Calu3 (cell line): ENCODE measurements at regions not wholly inside any gene's neighbourhood (a gene's known extent, or its start where the extent isn't known, plus 50 kb on each side); places are given as distances from the start of the nearest gene placed in this dataset.
"Not testable (repeated sequence)": the region's sequence is repeated elsewhere in the genome, so short reads cannot be mapped to it uniquely, and the experiment has no call there.

Source experiments
- BruUV-seq: library from RNA; stranded (reverse); fragments of 400-500 nt; replicated peaks from 2 replicates; lab custom pipeline; 2021; lab: Mats Ljungman, UMichigan
- CTCF ChIA-PET: fragments of 300-600 bp; sonication (Branson Sonifier 250); formaldehyde crosslinking; loops from one replicate; lab custom pipeline; 2022; ENCODE audit warnings: antibody characterized with exemption; lab: Charles Lee
- DNase-seq: peaks from one replicate; pipeline ENCODE4 v3.0.0; 2022
- H3K27ac Mint-ChIP-seq: one replicate; pipeline ENCODE4 v1.8.0; 2022; ENCODE audit warnings: mixed read lengths; ENCODE audit not compliant: unreplicated experiment
- H3K27me3 Mint-ChIP-seq: one replicate; pipeline ENCODE4 v1.8.0; 2022; ENCODE audit warnings: mixed read lengths; ENCODE audit not compliant: unreplicated experiment
- H3K36me3 Mint-ChIP-seq: one replicate; pipeline ENCODE4 v1.8.0; 2022; ENCODE audit warnings: mild to moderate bottlenecking, moderate library complexity, mixed read lengths; ENCODE audit not compliant: insufficient read depth, unreplicated experiment
- H3K4me1 Mint-ChIP-seq: one replicate; pipeline ENCODE4 v1.8.0; 2022; ENCODE audit warnings: mild to moderate bottlenecking, low read depth, mixed read lengths; ENCODE audit not compliant: unreplicated experiment
- H3K4me3 Mint-ChIP-seq: one replicate; pipeline ENCODE4 v1.8.0; 2022; ENCODE audit warnings: mild to moderate bottlenecking, low read depth, moderate library complexity, mixed read lengths; ENCODE audit not compliant: unreplicated experiment
- H3K9me3 Mint-ChIP-seq: one replicate; pipeline ENCODE4 v1.8.0; 2022; ENCODE audit warnings: low read depth, mixed read lengths; ENCODE audit not compliant: unreplicated experiment
- CTCF ChIP-seq: fragments of 200-600 bp; IDR thresholded peaks from one replicate; pipeline ENCODE4 v1.8.0; 2022; ENCODE audit warnings: antibody characterized with exemption; ENCODE audit not compliant: unreplicated experiment
- intact Hi-C: fragments of 100-400 bp; cut with micrococcal nuclease; formaldehyde crosslinking; loops from one replicate; pipeline ENCODE4 v1.10.0; 2022; ENCODE audit not compliant: unreplicated experiment

- BruUV-seq, DNase-seq, H3K4me3 Mint-ChIP-seq, CTCF ChIA-PET, H3K27me3 Mint-ChIP-seq, H3K4me1 Mint-ChIP-seq, H3K27ac Mint-ChIP-seq, H3K36me3 Mint-ChIP-seq, intact Hi-C loops: not testable (repeated sequence)
- peaks cover 12% of the 10 kb centered on the region for H3K9me3 Mint-ChIP-seq
These were observed 481.0 kb upstream of the GNPDA2 start for GRCh38 chr4:45207241-45207863.

GRCh38 chr4:45199736-45200135 lies 473.4 kb upstream of the GNPDA2 start:
- H3K4me3 Mint-ChIP-seq = no peak overlapping the region

GRCh38 chr4:45188501-45188900 lies 462.1 kb upstream of the GNPDA2 start:
- CTCF ChIA-PET = no interaction called here
- H3K27ac Mint-ChIP-seq = no peak overlapping the region

More at GRCh38 chr4:45199736-45200135, 473.4 kb upstream of the GNPDA2 start:
- no peaks in the 10 kb centered on the region for H3K4me1 Mint-ChIP-seq
- TF ChIP-seq CTCF = no peak
- CTCF ChIA-PET = no interaction called here
- H3K9me3 Mint-ChIP-seq = peaks cover 3% of the 10 kb centered on the region
- intact Hi-C loops = no loop called here
- no peaks in the 10 kb centered on the region for H3K36me3 Mint-ChIP-seq
- BruUV-seq = no TSS peak
- H3K27me3 Mint-ChIP-seq = no peaks in the 10 kb centered on the region
- no peak for DNase-seq
- no peak overlapping the region for H3K27ac Mint-ChIP-seq

GRCh38 chr4:45186249-45186648 lies 459.9 kb upstream of the GNPDA2 start:
- intact Hi-C loops = no loop called here
- CTCF ChIA-PET = no interaction called here
- TF ChIP-seq CTCF = no peak
- Mint-ChIP-seq H3K4me1 (no peaks in the 10 kb centered on the region), H3K9me3 (peaks cover 9% of the 10 kb centered on the region), H3K27ac (no peak overlapping the region), H3K4me3 (no peak overlapping the region), H3K36me3 (no peaks in the 10 kb centered on the region), H3K27me3 (no peaks in the 10 kb centered on the region)
- no peak for DNase-seq
- no TSS peak for BruUV-seq

More at GRCh38 chr4:45188501-45188900, 462.1 kb upstream of the GNPDA2 start:
- no peak overlapping the region for H3K4me3 Mint-ChIP-seq
- BruUV-seq = no TSS peak
- no peaks in the 10 kb centered on the region for H3K27me3 Mint-ChIP-seq
- H3K9me3 Mint-ChIP-seq = peaks cover 9% of the 10 kb centered on the region
- H3K4me1 Mint-ChIP-seq = no peaks in the 10 kb centered on the region
- no peak for DNase-seq
- intact Hi-C loops = no loop called here
- no peaks in the 10 kb centered on the region for H3K36me3 Mint-ChIP-seq
- TF ChIP-seq CTCF = no peak

- Mint-ChIP-seq H3K27ac (no peak overlapping the region), H3K27me3 (no peaks in the 10 kb centered on the region), H3K36me3 (no peaks in the 10 kb centered on the region), H3K4me1 (no peaks in the 10 kb centered on the region), H3K4me3 (no peak overlapping the region), H3K9me3 (peaks cover 8% of the 10 kb centered on the region)
- CTCF ChIA-PET = no interaction called here
- intact Hi-C loops = no loop called here
- BruUV-seq = no TSS peak
- TF ChIP-seq CTCF = no peak
- no peak for DNase-seq
These were observed 457.5 kb upstream of the GNPDA2 start for GRCh38 chr4:45183905-45184304.
